ENCODE measurements at regions not wholly inside any gene's neighbourhood (a gene's known extent, or its start where the extent isn't known, plus 50 kb on each side); places are given as distances from the start of the nearest gene placed in this dataset.

DNA sequence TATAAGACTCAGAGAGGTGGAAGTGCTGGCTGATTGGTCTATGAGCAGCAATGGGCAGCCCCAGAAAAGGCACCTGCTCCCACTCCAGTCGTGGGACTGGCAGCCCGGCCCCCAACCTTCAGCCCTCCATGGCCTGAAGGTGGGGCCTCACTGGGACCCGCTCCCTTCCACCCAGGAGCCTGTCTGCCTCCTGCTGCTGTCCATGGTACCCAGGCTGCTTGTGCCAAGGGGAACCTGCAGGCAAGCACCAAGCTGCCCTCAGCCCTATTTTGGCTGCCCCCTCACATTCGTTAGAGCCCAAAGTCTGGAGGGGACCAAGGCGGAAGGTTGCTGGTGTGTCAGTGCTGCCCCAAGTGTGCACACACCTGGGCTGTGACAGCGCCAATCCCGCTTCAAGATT is 2304.9 kb downstream of the PCDH9 start:
- TF ChIP-seq, protein P1, sequence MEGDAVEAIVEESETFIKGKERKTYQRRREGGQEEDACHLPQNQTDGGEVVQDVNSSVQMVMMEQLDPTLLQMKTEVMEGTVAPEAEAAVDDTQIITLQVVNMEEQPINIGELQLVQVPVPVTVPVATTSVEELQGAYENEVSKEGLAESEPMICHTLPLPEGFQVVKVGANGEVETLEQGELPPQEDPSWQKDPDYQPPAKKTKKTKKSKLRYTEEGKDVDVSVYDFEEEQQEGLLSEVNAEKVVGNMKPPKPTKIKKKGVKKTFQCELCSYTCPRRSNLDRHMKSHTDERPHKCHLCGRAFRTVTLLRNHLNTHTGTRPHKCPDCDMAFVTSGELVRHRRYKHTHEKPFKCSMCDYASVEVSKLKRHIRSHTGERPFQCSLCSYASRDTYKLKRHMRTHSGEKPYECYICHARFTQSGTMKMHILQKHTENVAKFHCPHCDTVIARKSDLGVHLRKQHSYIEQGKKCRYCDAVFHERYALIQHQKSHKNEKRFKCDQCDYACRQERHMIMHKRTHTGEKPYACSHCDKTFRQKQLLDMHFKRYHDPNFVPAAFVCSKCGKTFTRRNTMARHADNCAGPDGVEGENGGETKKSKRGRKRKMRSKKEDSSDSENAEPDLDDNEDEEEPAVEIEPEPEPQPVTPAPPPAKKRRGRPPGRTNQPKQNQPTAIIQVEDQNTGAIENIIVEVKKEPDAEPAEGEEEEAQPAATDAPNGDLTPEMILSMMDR (conservative IDR thresholded peaks at IDR 0.05), result no peak
- no peak for TF ChIP-seq ZFX (IDR thresholded peaks at IDR 0.05)

Measured in C4-2B (cell line).